GM12892 (cell line): ENCODE measurements at regions not wholly inside any gene's neighbourhood (a gene's known extent, or its start where the extent isn't known, plus 50 kb on each side); places are given as distances from the start of the nearest gene placed in this dataset.

Experiments
- POLR2AphosphoS5 ChIP-seq: IDR thresholded peaks from 2 replicates; pipeline ENCODE4 v1.6.1; 2011; ENCODE audit warnings: low read depth, low read length, control low read depth
- TAF1 ChIP-seq: IDR thresholded peaks from 2 replicates; pipeline ENCODE4 v1.6.1; 2011; ENCODE audit warnings: low read depth, mild to moderate bottlenecking, control low read depth, low read length, borderline replicate concordance

DNA sequence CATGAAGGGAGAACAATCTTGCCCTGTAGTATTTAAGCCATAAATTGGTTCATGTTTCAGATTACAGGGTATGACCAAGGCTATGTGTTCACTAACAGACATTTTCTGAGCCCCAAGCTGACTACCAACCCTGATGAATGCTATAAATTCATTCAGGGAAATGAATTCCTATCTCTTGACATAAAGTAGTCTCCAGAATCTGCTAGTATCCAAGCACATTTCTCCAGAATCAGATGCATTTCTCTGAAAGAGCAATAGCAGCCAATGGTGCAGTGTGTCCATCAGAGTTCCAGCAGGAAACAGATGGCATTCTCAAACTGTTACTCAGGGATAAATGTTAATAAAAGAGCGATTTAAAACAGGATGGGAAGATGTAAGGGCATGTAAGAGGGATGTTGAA is 226.4 kb downstream of the COG6 start:
- TF ChIP-seq POLR2AphosphoS5 (no peak), TAF1 (no peak)
